Liver (tissue), 8 donors: ENCODE measurements at regions not wholly inside any gene's neighbourhood (a gene's known extent, or its start where the extent isn't known, plus 50 kb on each side); places are given as distances from the start of the nearest gene placed in this dataset.

Source experiments
- DNase-seq: peaks from one replicate; pipeline ENCODE4 v3.0.0-alpha.2; 2017; ENCODE audit warnings: low spot score
- H3K27ac ChIP-seq, 2 donors: one replicate each; pipeline ENCODE4 v1.7.0; 2013; ENCODE audit warnings: inconsistent platforms in 2 of 2, low read length in 2 of 2, control low read depth in 1 of 2, low read depth in 1 of 2, mild to moderate bottlenecking in 1 of 2
- H3K27me3 ChIP-seq, 4 donors: one replicate each; pipeline versions ENCODE4 v1.6.1 to v1.7.0; 2013; ENCODE audit warnings: low read length in 3 of 4, inconsistent platforms in 1 of 4, mild to moderate bottlenecking in 1 of 4, moderate library complexity in 1 of 4; ENCODE audit not compliant: control insufficient read depth in 4 of 4, insufficient read depth in 4 of 4
- H3K36me3 ChIP-seq, 4 donors: one replicate each; pipeline versions ENCODE4 v1.6.1 to v1.7.0; 2013; ENCODE audit warnings: low read length in 3 of 4, mild to moderate bottlenecking in 3 of 4, low read depth in 1 of 4, moderate library complexity in 1 of 4; ENCODE audit not compliant: control insufficient read depth in 4 of 4, insufficient read depth in 3 of 4
- H3K4me1 ChIP-seq, 4 donors: one replicate each; pipeline versions ENCODE4 v1.6.1 to v1.7.0; 2013; ENCODE audit warnings: low read length in 3 of 4, mild to moderate bottlenecking in 3 of 4, moderate library complexity in 1 of 4; ENCODE audit not compliant: control insufficient read depth in 4 of 4, insufficient read depth in 4 of 4
- H3K4me3 ChIP-seq, 3 donors: one replicate each; pipeline versions ENCODE4 v1.6.1 to v1.7.0; 2013; ENCODE audit warnings: low read length in 3 of 3, control low read depth in 1 of 3, low read depth in 1 of 3, mild to moderate bottlenecking in 1 of 3
- H3K9ac ChIP-seq, 2 donors: one replicate each; pipeline ENCODE4 v1.7.0; 2013; ENCODE audit warnings: low read length in 2 of 2, mild to moderate bottlenecking in 2 of 2, moderate library complexity in 2 of 2, control low read depth in 1 of 2, low read depth in 1 of 2
- H3K9me3 ChIP-seq, 4 donors: one replicate each; pipeline versions ENCODE4 v1.6.1 to v1.7.0; 2013; ENCODE audit warnings: low read length in 3 of 4; ENCODE audit not compliant: control insufficient read depth in 4 of 4
- EGR1 ChIP-seq, 2 donors: IDR thresholded peaks; 2 replicates each; pipeline ENCODE4 v1.6.1; 2016 to 2018; ENCODE audit warnings: antibody characterized with exemption in 2 of 2, low read depth in 2 of 2
- FOXA1 ChIP-seq: IDR thresholded peaks from 2 replicates; pipeline ENCODE4 v1.6.1; 2016; ENCODE audit warnings: antibody characterized with exemption
- FOXA2 ChIP-seq: IDR thresholded peaks from 2 replicates; pipeline ENCODE4 v1.6.1; 2016; ENCODE audit warnings: antibody characterized with exemption
- HNF4A ChIP-seq, 2 donors: conservative IDR thresholded peaks; 2 replicates each; pipeline ENCODE4 v1.6.1; 2016; ENCODE audit warnings: antibody characterized with exemption in 2 of 2, mild to moderate bottlenecking in 2 of 2
- HNF4G ChIP-seq: IDR thresholded peaks from 2 replicates; pipeline ENCODE4 v1.6.1; 2016; ENCODE audit warnings: antibody characterized with exemption
- JUND ChIP-seq, 2 donors: IDR thresholded peaks; 2 replicates each; pipeline ENCODE4 v1.6.1; 2016; ENCODE audit warnings: antibody characterized with exemption in 2 of 2
- RAD21 ChIP-seq, 2 donors: IDR thresholded peaks; 2 replicates each; pipeline ENCODE4 v1.6.1; 2016; ENCODE audit warnings: antibody characterized with exemption in 2 of 2, mild to moderate bottlenecking in 2 of 2
- RXRA ChIP-seq, 2 donors: IDR thresholded peaks; 2 replicates each; pipeline ENCODE4 v1.6.1; 2017 to 2018; ENCODE audit warnings: antibody characterized with exemption in 2 of 2, mild to moderate bottlenecking in 1 of 2
- SP1 ChIP-seq: IDR thresholded peaks from 2 replicates; pipeline ENCODE4 v1.6.1; 2018; ENCODE audit warnings: antibody characterized with exemption, mild to moderate bottlenecking
- TAF1 ChIP-seq: conservative IDR thresholded peaks from 2 replicates; pipeline ENCODE4 v1.6.1; 2016; ENCODE audit warnings: antibody characterized with exemption, mild to moderate bottlenecking
- YY1 ChIP-seq: IDR thresholded peaks from 2 replicates; pipeline ENCODE4 v1.6.1; 2016; ENCODE audit warnings: antibody characterized with exemption, mild to moderate bottlenecking
- ZBTB33 ChIP-seq: IDR thresholded peaks from 2 replicates; pipeline ENCODE4 v1.6.1; 2016; ENCODE audit warnings: antibody characterized with exemption
- WGBS: extraction: QIAGEN DNeasy Blood & Tissue Kit; methylation state at CpG from one replicate; pipeline ENCODE4 v1.1.7; 2013; 5-methylcytosine and 5-hydroxymethylcytosine counted together
- TF ChIP-seq, protein P1 (sequence below): fragments of 150-350 bp; IDR thresholded peaks from 2 replicates; pipeline ENCODE4 v1.5.1; 2017; ENCODE audit warnings: improper control_type of control experiment, low read depth, low read length; ENCODE audit not compliant: missing input control
- TF ChIP-seq, protein P2 (sequence below): IDR thresholded peaks from 2 replicates; pipeline ENCODE4 v1.6.1; 2016; ENCODE audit warnings: antibody characterized with exemption, mild to moderate bottlenecking
- TF ChIP-seq, protein P3 (sequence below): IDR thresholded peaks from 2 replicates; pipeline ENCODE4 v1.6.1; 2016; ENCODE audit warnings: antibody characterized with exemption
- donor health status: healthy.
- donor health status: healthy.
- donor health status: healthy.
- donor health status: healthy.
- donor health status: healthy.

GRCh38 chr5:171692936-171693335, 92.7 kb upstream of the SMIM23 start:
- no peaks in the 10 kb centered on the region for H3K4me1 ChIP-seq

DNA sequence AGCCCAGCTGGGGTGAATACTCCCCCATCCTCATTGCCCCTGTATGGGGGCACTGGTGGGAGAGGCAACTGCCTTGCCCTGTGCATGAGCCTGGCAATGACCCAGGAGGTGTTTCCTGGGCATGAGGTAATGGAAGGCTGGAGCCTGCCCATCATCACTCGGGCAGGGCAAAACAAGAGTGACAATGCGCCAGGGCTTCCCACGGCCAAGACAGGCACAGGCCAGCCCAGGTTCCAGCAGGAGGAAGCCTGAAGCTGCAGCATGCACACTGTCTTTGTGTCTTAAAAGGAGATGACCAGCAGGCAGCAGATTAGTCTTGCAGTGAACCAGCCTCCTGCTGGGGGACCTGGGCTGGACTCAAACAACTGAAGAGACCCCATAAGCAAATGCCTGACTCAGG, 92.2 kb upstream of the SMIM23 start:
- H3K36me3 ChIP-seq, result no peaks in the 10 kb centered on the region
- WGBS, result 76% methylated on average over 3 of the region's 3 CpGs

More at GRCh38 chr5:171692936-171693335, 92.7 kb upstream of the SMIM23 start:
- DNase-seq, result no peak
- Histone ChIP-seq H3K4me3 (no peak overlapping the region), H3K27me3 (no peaks in the 10 kb centered on the region), H3K9ac (no peak overlapping the region), H3K36me3 (no peaks in the 10 kb centered on the region), H3K9me3 (no peaks in the 10 kb centered on the region), H3K27ac (no peak overlapping the region)
- 79% methylated on average over 4 of the region's 4 CpGs for WGBS
- TF ChIP-seq HNF4A (conservative IDR thresholded peaks at IDR 0.05) (no peak), RXRA (IDR thresholded peaks at IDR 0.05) (no peak), RAD21 (IDR thresholded peaks at IDR 0.05) (no peak), FOXA1 (no peak), JUND (IDR thresholded peaks at IDR 0.05) (no peak), TAF1 (no peak), ZBTB33 (no peak)
- TF ChIP-seq, protein P1, sequence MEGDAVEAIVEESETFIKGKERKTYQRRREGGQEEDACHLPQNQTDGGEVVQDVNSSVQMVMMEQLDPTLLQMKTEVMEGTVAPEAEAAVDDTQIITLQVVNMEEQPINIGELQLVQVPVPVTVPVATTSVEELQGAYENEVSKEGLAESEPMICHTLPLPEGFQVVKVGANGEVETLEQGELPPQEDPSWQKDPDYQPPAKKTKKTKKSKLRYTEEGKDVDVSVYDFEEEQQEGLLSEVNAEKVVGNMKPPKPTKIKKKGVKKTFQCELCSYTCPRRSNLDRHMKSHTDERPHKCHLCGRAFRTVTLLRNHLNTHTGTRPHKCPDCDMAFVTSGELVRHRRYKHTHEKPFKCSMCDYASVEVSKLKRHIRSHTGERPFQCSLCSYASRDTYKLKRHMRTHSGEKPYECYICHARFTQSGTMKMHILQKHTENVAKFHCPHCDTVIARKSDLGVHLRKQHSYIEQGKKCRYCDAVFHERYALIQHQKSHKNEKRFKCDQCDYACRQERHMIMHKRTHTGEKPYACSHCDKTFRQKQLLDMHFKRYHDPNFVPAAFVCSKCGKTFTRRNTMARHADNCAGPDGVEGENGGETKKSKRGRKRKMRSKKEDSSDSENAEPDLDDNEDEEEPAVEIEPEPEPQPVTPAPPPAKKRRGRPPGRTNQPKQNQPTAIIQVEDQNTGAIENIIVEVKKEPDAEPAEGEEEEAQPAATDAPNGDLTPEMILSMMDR, result no peak

DNA sequence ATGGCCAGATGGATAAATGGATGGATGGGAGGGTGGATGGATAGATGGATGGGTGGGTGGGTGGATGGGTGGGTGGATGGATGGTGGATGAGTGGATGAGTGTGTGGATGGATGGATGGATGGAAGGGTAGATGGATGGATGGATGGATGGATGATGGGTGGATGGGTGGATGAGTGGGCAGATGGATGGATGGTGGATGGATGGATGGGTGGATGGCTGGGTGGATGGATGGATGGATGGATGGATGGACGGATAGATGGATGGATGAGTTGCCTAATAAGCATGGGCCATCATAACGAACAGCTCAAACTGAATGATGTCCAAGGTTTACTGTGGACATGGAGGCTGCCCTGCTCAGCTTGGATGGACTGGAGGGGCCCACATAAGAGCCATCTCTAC, 89.8 kb upstream of the SMIM23 start:
- no peak overlapping the region for H3K9ac ChIP-seq
- 92% methylated on average over 2 of the region's 2 CpGs for WGBS
- no peak for DNase-seq
- no peaks in the 10 kb centered on the region for H3K36me3 ChIP-seq
- TF ChIP-seq, protein P1, result no peak
- no peak for TF ChIP-seq FOXA1
- no peak for TF ChIP-seq JUND (IDR thresholded peaks at IDR 0.05)
- no peak for TF ChIP-seq EGR1 (IDR thresholded peaks at IDR 0.05; ENCODE audit: low read depth in 2 of 2)
- TF ChIP-seq HNF4A (conservative IDR thresholded peaks at IDR 0.05), result no peak
- TF ChIP-seq HNF4G, result no peak
- TF ChIP-seq, protein P2, sequence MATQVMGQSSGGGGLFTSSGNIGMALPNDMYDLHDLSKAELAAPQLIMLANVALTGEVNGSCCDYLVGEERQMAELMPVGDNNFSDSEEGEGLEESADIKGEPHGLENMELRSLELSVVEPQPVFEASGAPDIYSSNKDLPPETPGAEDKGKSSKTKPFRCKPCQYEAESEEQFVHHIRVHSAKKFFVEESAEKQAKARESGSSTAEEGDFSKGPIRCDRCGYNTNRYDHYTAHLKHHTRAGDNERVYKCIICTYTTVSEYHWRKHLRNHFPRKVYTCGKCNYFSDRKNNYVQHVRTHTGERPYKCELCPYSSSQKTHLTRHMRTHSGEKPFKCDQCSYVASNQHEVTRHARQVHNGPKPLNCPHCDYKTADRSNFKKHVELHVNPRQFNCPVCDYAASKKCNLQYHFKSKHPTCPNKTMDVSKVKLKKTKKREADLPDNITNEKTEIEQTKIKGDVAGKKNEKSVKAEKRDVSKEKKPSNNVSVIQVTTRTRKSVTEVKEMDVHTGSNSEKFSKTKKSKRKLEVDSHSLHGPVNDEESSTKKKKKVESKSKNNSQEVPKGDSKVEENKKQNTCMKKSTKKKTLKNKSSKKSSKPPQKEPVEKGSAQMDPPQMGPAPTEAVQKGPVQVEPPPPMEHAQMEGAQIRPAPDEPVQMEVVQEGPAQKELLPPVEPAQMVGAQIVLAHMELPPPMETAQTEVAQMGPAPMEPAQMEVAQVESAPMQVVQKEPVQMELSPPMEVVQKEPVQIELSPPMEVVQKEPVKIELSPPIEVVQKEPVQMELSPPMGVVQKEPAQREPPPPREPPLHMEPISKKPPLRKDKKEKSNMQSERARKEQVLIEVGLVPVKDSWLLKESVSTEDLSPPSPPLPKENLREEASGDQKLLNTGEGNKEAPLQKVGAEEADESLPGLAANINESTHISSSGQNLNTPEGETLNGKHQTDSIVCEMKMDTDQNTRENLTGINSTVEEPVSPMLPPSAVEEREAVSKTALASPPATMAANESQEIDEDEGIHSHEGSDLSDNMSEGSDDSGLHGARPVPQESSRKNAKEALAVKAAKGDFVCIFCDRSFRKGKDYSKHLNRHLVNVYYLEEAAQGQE, result no peak
- no peak for TF ChIP-seq SP1
- TF ChIP-seq YY1, result no peak
- TF ChIP-seq RXRA (IDR thresholded peaks at IDR 0.05), result no peak
- no peak for TF ChIP-seq FOXA2
- TF ChIP-seq, protein P3, sequence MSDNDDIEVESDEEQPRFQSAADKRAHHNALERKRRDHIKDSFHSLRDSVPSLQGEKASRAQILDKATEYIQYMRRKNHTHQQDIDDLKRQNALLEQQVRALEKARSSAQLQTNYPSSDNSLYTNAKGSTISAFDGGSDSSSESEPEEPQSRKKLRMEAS, result no peak
- no peak overlapping the region for H3K27ac ChIP-seq
- no peak overlapping the region for H3K4me3 ChIP-seq
- no peaks in the 10 kb centered on the region for H3K4me1 ChIP-seq
- H3K27me3 ChIP-seq, result no peaks in the 10 kb centered on the region
- H3K9me3 ChIP-seq, result no peaks in the 10 kb centered on the region

More for the DNA sequence above, 92.2 kb upstream of the SMIM23 start:
- H3K27ac ChIP-seq, result no peak overlapping the region
- TF ChIP-seq RXRA (IDR thresholded peaks at IDR 0.05), result no peak
- no peaks in the 10 kb centered on the region for H3K27me3 ChIP-seq
- no peak overlapping the region for H3K9ac ChIP-seq
- no peaks in the 10 kb centered on the region for H3K4me1 ChIP-seq
- H3K4me3 ChIP-seq, result no peak overlapping the region
- H3K9me3 ChIP-seq, result no peaks in the 10 kb centered on the region
- DNase-seq, result no peak
